Activated T-helper 2 cell treated with anti-CD3 and anti-CD28 coated beads, Interferon-gamma antibody, Interleukin-2, Interleukin-4, amounts not matched to agents 10 μg/mL and 5 μg/mL and 100 μg/mL, durations not matched to agents 14 hours and 24 hours and 36 hours (primary cell): ENCODE measurements at regions not wholly inside any gene's neighbourhood (a gene's known extent, or its start where the extent isn't known, plus 50 kb on each side); places are given as distances from the start of the nearest gene placed in this dataset.
"Not testable (repeated sequence)": the region's sequence is repeated elsewhere in the genome, so short reads cannot be mapped to it uniquely, and the experiment has no call there.

Experiments used
- DNase-seq: peaks from one replicate; pipeline ENCODE4 v3.0.0; 2021; ENCODE audit warnings: low spot score
- H3K27ac Mint-ChIP-seq: one replicate; pipeline ENCODE4 v1.8.0; 2021; ENCODE audit warnings: mixed read lengths
- H3K27me3 Mint-ChIP-seq: one replicate; pipeline ENCODE4 v1.8.0; 2021; ENCODE audit warnings: low read depth, mixed read lengths
- H3K36me3 Mint-ChIP-seq: one replicate; pipeline ENCODE4 v1.8.0; 2021; ENCODE audit warnings: low read depth, mixed read lengths
- H3K4me1 Mint-ChIP-seq: one replicate; pipeline ENCODE4 v1.8.0; 2021; ENCODE audit warnings: low read depth, mixed read lengths
- H3K4me3 Mint-ChIP-seq: one replicate; pipeline ENCODE4 v1.8.0; 2021; ENCODE audit warnings: low read depth, mild to moderate bottlenecking, moderate library complexity, mixed read lengths
- H3K9me3 Mint-ChIP-seq: one replicate; pipeline ENCODE4 v1.8.0; 2021; ENCODE audit warnings: mixed read lengths
- intact Hi-C: fragments of 100-400 bp; cut with micrococcal nuclease; formaldehyde crosslinking; loops from one replicate; pipeline ENCODE4 v1.15.1; 2023

DNA sequence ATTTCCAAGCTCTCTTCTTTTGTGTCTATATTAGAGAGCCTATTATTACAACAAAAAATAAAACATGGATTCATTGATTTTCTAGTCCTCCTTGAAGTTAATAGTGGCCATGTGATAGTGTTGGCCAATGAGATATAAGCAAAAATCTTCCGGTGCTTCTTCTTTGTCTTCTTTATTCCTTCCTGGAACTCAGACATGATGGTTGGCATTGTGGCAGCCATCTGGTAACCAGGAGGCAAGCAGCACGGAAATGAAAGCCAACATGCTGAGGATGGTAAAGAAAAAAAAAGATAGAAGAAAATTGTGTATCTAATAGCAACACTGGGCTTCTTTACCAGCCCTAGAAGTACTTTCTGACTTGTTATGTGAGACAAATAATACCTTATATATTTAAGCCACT is 50.8 kb upstream of the SEL1L start:
- Mint-ChIP-seq H3K27me3 (no peaks in the 10 kb centered on the region), H3K9me3 (peaks cover 9% of the 10 kb centered on the region), H3K27ac (no peak overlapping the region), H3K4me3 (no peak overlapping the region), H3K4me1 (no peaks in the 10 kb centered on the region), H3K36me3 (no peaks in the 10 kb centered on the region)
- DNase-seq, result no peak
- intact Hi-C loops, result no loop called here

DNA sequence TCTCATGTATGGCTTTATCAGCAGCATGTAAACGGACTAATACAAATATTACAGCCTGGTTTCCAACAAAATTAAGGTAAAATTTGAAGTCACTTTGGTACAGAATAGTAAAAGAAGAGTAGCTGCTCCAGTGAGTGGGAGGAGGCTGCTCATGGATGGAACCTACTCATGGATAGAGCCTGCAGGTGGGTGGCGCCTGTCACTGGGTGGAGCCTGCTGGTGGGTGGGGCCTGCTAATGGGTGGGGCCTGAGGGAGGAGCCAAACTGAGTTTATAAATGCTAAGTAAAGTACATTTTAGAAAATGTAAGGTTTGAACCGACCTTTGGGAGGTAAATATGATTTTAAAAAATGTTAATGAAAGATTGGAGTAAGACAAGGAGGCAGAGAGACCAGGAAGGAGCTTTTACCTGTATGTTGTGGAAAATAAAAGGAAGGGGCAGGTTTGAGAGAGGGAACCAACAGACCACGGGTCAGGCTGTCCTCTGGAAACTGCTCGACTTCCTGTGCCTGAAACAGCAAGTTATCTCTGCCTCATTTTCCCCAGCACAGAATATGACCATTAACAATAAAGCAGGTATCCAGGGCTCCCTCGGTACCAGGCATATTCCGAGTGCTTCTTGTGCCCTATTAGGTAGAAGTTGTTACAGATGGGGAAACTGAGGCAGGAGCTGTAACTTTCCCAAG is 55.9 kb upstream of the SEL1L start:
- no peaks in the 10 kb centered on the region for H3K4me1 Mint-ChIP-seq
- no peak overlapping the region for H3K4me3 Mint-ChIP-seq
- no peaks in the 10 kb centered on the region for H3K9me3 Mint-ChIP-seq
- no peak for DNase-seq
- H3K27ac Mint-ChIP-seq, result no peak overlapping the region
- intact Hi-C loops, result no loop called here
- H3K36me3 Mint-ChIP-seq, result no peaks in the 10 kb centered on the region
- no peaks in the 10 kb centered on the region for H3K27me3 Mint-ChIP-seq

DNA sequence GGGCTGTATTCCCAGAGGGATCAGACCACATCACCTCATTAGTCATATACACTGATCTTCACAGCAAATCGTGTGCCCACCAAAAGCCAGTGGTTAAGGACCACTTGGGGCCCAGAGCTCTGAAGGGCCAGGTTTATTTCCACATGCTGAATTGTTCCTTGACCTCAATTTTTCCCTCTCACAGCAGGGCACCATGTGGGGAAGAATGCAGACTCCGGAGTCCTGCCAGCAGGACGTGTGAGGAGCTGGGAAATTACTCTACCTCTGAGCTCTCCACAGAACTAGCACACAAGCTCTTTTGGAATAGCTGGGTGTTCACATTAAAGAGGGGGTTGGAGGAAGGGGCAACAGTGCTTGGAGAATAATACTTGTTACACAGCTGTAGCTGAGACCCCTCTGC is 57.6 kb upstream of the SEL1L start:
- H3K36me3 Mint-ChIP-seq, result no peaks in the 10 kb centered on the region
- H3K4me1 Mint-ChIP-seq, result no peaks in the 10 kb centered on the region
- no peak for DNase-seq
- H3K9me3 Mint-ChIP-seq, result no peaks in the 10 kb centered on the region
- H3K4me3 Mint-ChIP-seq, result no peak overlapping the region
- no peaks in the 10 kb centered on the region for H3K27me3 Mint-ChIP-seq
- H3K27ac Mint-ChIP-seq, result no peak overlapping the region
- intact Hi-C loops, result no loop called here

DNA sequence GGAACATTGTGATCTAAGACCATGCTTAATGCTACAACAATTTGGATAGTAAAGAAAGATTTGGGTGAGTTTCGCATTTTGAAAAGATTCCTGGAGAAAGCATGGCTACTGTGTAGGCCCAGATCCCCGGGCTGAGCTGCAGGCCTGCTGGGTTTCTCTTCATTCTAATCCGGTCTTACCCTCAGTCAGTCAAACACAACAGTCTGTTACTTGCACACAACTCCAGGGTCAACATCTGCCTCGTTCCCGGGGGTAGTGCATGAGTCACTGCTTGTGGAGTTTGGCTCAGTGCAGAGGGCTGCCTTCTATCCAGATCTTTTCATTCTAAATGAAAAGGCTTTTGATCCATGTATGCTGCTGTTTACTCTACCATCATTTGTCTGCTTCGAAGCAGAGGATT is 60.4 kb upstream of the SEL1L start:
- H3K27ac Mint-ChIP-seq, result no peak overlapping the region
- no peaks in the 10 kb centered on the region for H3K27me3 Mint-ChIP-seq
- intact Hi-C loops, result no loop called here
- no peaks in the 10 kb centered on the region for H3K36me3 Mint-ChIP-seq
- no peaks in the 10 kb centered on the region for H3K4me1 Mint-ChIP-seq
- no peaks in the 10 kb centered on the region for H3K9me3 Mint-ChIP-seq
- no peak for DNase-seq
- no peak overlapping the region for H3K4me3 Mint-ChIP-seq

DNA sequence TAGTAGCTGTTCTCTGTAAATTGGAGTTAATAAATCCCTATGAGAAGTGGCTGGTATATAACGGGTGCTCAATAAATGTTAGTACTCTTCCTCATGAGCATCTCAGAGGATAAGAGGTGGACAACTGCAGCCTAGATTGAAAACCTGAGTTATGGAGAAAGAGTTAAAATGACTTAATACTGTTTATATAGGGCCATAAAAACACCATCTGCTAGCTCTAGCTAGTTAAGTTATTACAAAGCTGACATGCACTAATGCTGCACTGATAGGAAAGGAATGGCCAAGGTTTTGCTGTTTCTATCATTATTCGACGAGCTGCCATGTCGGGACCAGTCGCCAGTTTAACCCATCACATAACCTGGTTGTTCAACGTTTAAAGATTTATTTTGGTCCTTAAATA is 72.0 kb upstream of the SEL1L start:
- no peak for DNase-seq
- Mint-ChIP-seq H3K4me1 (no peaks in the 10 kb centered on the region), H3K9me3 (no peaks in the 10 kb centered on the region), H3K4me3 (no peak overlapping the region), H3K36me3 (no peaks in the 10 kb centered on the region), H3K27ac (no peak overlapping the region), H3K27me3 (peaks cover 6% of the 10 kb centered on the region)
- intact Hi-C loops, result no loop called here

DNA sequence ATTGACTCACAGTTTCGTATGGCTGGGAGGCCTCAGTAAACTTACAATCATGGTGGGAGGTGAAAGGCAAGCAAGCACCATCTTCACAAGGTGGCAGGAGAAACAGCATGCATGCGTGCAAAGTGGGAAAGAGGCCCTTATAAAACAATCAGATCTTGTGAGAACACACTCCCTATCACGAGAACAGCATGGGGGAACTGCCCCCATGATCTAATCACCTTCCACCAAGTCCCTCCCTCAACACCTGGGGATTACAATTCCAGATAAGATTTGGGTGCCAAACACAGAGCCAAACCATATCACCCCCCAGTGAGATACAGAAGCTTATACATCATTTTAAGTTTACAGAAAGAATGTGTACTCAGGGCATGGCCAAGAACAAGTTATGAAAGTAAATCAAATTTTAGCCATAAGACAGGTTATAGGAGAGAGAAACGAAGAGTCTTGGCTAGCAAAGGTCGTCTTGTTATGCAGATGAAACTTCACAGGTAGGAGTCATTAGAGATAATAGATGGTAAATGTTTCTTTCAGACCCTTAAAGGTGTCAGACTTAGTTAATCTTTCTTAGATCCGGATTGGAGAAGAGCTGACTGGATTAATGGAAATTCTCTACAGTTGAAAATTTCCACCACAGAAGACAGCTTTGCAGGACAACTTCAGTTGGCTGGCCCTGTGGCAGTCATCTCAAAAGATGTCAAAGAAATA is 79.8 kb upstream of the SEL1L start:
- Mint-ChIP-seq H3K27me3 (no peaks in the 10 kb centered on the region), H3K9me3 (no peaks in the 10 kb centered on the region), H3K27ac (no peak overlapping the region), H3K4me3 (no peak overlapping the region), H3K4me1 (no peaks in the 10 kb centered on the region), H3K36me3 (no peaks in the 10 kb centered on the region)
- intact Hi-C loops, result no loop called here
- DNase-seq, result no peak

DNA sequence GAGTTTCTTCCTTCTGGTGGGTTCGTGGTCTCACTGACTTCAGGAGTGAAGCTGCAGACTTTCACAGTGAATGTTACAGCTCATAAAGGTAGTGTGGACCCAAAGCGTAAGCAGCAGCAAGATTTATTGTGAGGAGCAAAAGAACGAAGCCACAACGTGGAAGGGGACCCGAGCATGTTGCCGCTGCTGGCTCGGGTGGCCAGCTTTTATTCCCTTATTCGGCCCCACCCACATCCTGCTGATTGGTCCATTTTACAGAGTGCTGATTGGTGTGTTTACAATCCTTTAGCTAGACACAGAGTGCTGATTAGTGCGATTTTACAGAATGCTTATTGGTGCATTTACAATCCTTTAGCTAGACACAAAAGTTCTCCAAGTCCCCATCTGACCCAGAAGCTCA is 80.6 kb upstream of the SEL1L start:
- H3K4me3 Mint-ChIP-seq, DNase-seq, H3K9me3 Mint-ChIP-seq, H3K27ac Mint-ChIP-seq, H3K36me3 Mint-ChIP-seq, H3K27me3 Mint-ChIP-seq, H3K4me1 Mint-ChIP-seq, intact Hi-C loops: not testable (repeated sequence)

DNA sequence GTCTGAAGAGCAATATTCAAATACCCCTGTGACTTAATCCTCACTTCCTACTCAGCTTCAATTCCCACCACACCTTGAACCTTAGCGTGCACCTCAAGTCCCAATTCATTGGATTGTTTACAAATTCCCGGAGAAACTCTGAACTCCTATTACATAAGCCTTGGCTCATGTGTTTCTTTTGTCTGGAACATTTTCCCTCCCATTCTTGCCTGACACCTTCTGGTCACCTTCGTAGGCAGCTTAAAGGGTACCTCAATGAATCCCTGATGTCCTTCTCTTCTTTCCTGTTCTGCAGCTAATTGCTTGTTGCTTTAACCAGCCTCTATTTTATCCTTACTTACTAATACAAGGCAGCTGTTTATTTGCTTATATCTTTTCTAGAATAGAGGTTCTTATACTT is 85.0 kb upstream of the SEL1L start:
- Mint-ChIP-seq H3K27me3 (no peaks in the 10 kb centered on the region), H3K4me1 (no peaks in the 10 kb centered on the region), H3K36me3 (no peaks in the 10 kb centered on the region), H3K9me3 (no peaks in the 10 kb centered on the region), H3K27ac (no peak overlapping the region), H3K4me3 (no peak overlapping the region)
- intact Hi-C loops, result no loop called here
- DNase-seq, result no peak

DNA sequence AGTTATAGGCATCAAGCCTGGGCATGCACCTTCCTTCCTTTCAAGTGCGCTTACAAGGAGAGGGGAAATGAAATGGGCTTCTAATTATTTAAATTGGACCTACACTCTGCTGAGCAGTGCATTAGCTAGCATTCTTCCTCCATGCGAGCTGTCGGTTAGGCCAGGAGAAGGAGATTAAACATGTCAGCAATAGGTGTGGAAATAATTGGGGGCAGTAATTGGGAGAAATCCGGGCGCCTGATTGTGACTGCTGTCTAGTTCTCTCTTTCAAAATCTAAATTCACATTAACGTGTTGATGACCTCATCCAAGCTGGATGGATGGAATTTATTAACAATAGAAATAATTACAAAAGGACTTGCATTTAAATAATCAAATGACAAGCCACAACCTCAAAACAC is 86.2 kb upstream of the SEL1L start:
- Mint-ChIP-seq H3K4me3 (no peak overlapping the region), H3K4me1 (no peaks in the 10 kb centered on the region), H3K36me3 (no peaks in the 10 kb centered on the region), H3K27me3 (no peaks in the 10 kb centered on the region), H3K9me3 (no peaks in the 10 kb centered on the region), H3K27ac (no peak overlapping the region)
- intact Hi-C loops, result no loop called here
- DNase-seq, result no peak

DNA sequence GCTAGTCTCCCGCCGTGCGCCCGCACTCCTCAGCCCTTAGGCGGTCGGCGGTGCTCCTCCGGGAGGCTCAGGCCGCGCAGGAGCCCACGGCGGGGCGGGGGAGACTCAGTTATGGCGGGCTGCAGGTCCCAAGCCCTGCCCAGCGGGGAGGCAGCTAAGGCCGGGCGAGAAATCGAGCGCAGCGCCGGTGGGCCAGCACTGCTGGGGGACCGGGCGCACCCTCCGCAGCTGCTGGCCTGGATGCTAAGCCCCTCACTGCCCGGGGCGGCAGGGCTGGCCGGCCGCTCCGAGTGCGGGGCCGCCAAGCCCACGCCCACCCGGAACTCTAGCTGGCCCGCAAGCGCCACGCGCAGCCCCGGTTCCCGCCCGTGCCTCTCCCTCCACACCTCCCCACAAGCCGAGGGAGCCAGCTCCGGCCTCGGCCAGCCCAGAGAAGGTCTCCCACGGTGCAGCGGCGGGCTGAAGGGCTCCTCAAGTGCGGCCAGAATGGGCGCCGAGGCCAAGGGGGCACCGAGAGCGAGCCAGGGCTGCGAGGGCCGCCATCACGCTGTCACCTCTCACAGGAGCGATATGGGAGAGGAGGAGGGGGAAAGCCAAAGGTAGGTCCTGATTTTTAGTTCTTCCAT is 90.2 kb upstream of the SEL1L start:
- H3K27me3 Mint-ChIP-seq, H3K4me1 Mint-ChIP-seq, intact Hi-C loops, DNase-seq, H3K27ac Mint-ChIP-seq, H3K4me3 Mint-ChIP-seq, H3K36me3 Mint-ChIP-seq, H3K9me3 Mint-ChIP-seq: not testable (repeated sequence)

DNA sequence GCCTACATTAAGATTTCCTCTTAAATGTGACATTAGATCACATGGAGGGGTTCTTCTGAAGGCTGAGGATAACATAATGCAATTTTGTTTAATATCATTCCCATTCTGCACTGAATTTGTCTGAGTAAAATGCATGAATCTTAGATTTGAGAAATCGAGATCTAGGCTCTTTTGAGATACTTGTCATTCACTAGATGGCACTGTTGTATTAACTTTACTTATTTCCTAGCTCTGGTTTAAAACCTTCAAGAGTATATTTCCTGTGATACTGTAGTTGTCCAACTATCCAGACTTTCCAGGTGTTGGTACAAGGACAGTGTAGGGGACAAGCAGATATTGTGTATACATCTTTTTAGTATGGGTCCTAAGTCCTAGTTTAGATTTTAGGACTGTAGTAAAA is 91.7 kb upstream of the SEL1L start:
- Mint-ChIP-seq H3K27ac (no peak overlapping the region), H3K9me3 (no peaks in the 10 kb centered on the region), H3K36me3 (no peaks in the 10 kb centered on the region), H3K4me3 (no peak overlapping the region), H3K4me1 (no peaks in the 10 kb centered on the region), H3K27me3 (no peaks in the 10 kb centered on the region)
- DNase-seq, result no peak
- intact Hi-C loops, result no loop called here

DNA sequence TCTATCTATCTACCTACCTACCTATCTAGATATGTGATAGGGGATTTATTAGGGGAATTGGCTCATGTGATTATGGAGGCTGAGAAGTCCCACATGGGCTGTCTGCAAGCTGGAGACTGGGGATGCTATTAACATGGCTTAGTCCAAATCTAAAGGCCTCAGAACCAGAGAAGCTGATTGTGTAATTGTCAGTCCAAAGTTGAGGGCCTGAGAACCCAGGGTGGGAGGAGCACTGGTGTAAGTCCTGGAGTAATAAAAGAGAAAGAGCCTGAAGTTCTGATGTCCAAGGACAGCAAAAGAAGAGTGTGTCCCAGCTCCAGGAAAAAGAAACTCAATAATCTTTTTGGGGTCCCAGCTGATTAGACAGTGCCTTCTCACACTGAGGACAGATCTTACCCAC is 98.5 kb upstream of the SEL1L start:
- no peak for DNase-seq
- intact Hi-C loops, result no loop called here
- H3K4me3 Mint-ChIP-seq, result no peak overlapping the region
- no peaks in the 10 kb centered on the region for H3K27me3 Mint-ChIP-seq
- H3K9me3 Mint-ChIP-seq, result no peaks in the 10 kb centered on the region
- no peak overlapping the region for H3K27ac Mint-ChIP-seq
- H3K4me1 Mint-ChIP-seq, result no peaks in the 10 kb centered on the region
- H3K36me3 Mint-ChIP-seq, result no peaks in the 10 kb centered on the region

DNA sequence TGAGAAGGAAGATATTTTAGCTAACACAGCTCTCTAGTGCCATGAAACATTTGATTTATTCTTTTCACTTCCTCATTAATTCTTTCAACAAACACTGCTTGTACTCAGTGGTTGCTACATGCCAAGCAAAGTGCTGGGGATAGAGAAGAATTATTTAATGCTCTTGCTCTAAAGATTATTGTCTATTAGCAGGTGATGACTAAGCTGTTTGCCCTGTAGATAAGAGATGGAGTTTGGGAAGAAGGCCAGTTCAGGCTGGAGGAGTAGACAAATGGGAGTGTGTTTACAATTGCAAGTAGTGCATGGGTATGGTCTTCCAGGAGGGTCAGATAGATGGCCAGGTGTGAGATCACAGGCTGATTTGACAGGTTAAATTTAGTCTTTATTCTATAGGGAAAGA is 99.8 kb upstream of the SEL1L start:
- Mint-ChIP-seq H3K36me3 (no peaks in the 10 kb centered on the region), H3K4me3 (no peak overlapping the region), H3K27ac (no peak overlapping the region), H3K9me3 (no peaks in the 10 kb centered on the region), H3K4me1 (no peaks in the 10 kb centered on the region), H3K27me3 (no peaks in the 10 kb centered on the region)
- intact Hi-C loops, result no loop called here
- no peak for DNase-seq
